ENCODE measurements at regions not wholly inside any gene's neighbourhood (a gene's known extent, or its start where the extent isn't known, plus 50 kb on each side); places are given as distances from the start of the nearest gene placed in this dataset.

DNA sequence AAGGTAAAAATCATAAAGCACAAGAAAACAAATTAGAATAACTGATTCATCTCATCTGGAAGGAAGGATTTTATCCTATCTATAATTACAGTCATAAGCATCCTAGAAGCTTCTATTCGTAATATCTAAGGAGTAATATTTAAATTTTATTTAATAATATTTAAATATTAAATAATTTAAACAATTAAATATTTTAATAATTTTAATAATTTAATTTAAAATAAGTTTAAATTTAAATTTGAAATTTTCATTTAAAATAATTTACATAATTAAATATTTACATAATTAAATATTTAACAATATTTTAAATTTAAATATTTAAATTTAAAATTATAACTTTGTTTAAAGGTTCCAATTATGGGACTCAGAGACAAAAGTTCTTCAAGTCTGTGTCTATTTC is 127.5 kb upstream of the GK2 start:
- CTCF ChIA-PET: no interaction called here
- H3K27ac Mint-ChIP-seq (ENCODE audit: unreplicated experiment): no peak overlapping the region
- no peaks in the 10 kb centered on the region for H3K9me3 ChIP-seq
- intact Hi-C loops (cut with micrococcal nuclease; ENCODE audit: unreplicated experiment): no loop called here
- H3K36me3 Mint-ChIP-seq (ENCODE audit: insufficient read depth, unreplicated experiment): no peaks in the 10 kb centered on the region
- DNase-seq: no peak
- no peaks in the 10 kb centered on the region for H3K36me3 ChIP-seq (ENCODE audit: control insufficient read depth, insufficient read depth, low read length)
- no peaks in the 10 kb centered on the region for H3K4me1 Mint-ChIP-seq (ENCODE audit: low read depth, unreplicated experiment)
- H3K27me3 ChIP-seq (replicated peaks; ENCODE audit: control insufficient read depth, insufficient read depth, low read length): no peaks in the 10 kb centered on the region
- TF ChIP-seq, protein P1, sequence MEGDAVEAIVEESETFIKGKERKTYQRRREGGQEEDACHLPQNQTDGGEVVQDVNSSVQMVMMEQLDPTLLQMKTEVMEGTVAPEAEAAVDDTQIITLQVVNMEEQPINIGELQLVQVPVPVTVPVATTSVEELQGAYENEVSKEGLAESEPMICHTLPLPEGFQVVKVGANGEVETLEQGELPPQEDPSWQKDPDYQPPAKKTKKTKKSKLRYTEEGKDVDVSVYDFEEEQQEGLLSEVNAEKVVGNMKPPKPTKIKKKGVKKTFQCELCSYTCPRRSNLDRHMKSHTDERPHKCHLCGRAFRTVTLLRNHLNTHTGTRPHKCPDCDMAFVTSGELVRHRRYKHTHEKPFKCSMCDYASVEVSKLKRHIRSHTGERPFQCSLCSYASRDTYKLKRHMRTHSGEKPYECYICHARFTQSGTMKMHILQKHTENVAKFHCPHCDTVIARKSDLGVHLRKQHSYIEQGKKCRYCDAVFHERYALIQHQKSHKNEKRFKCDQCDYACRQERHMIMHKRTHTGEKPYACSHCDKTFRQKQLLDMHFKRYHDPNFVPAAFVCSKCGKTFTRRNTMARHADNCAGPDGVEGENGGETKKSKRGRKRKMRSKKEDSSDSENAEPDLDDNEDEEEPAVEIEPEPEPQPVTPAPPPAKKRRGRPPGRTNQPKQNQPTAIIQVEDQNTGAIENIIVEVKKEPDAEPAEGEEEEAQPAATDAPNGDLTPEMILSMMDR (IDR thresholded peaks at IDR 0.05; ENCODE audit: insufficient read depth in 1 of 2, low read depth in 1 of 2, low read length in 1 of 2, severe bottlenecking in 1 of 2, unreplicated experiment in 1 of 2): no peak
- no peaks in the 10 kb centered on the region for H3K4me1 ChIP-seq
- no peaks in the 10 kb centered on the region for H3K27me3 Mint-ChIP-seq (ENCODE audit: insufficient read depth, unreplicated experiment)
- POLR2A ChIA-PET: no interaction called here
- H3K4me3 Mint-ChIP-seq (ENCODE audit: unreplicated experiment): no peak overlapping the region
- no TSS peak for BruUV-seq (replicated peaks)
- no peak overlapping the region for H3K4me3 ChIP-seq (ENCODE audit: low read depth, low read length)
- no peaks in the 10 kb centered on the region for H3K9me3 Mint-ChIP-seq (ENCODE audit: unreplicated experiment)

GRCh38 chr4:79528241-79528706 is 120.2 kb upstream of the GK2 start:
- POLR2A ChIA-PET: no interaction called here
- no peak overlapping the region for H3K27ac Mint-ChIP-seq (ENCODE audit: unreplicated experiment)

DNA sequence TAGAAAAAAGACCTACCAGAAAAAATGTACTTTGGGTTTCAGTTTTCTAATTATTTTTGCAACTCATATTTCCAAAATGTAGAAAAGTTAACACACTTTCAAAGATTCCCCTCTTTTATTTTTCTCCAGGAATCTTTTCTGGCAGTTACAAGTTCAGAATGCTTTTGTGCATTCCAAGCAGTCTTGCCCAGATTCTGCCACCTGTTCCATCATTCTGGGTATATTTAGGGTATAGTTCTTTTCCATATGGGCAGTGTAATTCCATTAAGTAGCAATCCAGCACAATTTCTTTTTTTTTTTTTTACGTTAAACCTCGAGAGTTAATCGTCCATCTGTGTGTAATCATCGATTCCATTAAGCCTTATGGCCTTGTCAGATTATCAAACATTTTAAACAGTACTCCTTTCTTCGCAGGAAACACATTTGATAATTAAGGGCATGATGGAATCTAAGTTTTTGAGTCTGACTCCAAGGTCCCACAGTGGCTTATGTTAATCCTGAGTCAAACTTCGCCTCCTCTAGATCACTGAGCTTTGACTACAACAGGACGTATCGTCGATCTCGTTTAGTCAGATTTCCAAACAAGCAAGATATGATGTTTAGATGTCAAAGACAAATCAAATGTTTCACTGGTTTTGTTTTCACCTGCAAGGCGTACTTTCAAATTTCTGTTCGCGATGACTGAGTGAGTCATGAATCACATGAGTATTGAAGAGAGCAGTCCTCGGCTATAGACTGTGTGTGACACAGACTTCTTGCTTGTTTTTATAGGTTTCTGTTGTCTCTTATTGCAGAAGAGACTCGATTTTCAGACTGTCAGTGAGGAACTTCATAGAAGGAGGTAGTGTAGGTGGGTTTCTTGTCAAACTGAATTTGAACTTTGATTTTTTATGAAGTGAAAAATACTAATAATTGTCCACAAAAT is 118.9 kb upstream of the GK2 start:
- H3K9me3 ChIP-seq: no peaks in the 10 kb centered on the region
- Mint-ChIP-seq H3K27ac (ENCODE audit: unreplicated experiment) (no peak overlapping the region), H3K36me3 (ENCODE audit: insufficient read depth, unreplicated experiment) (no peaks in the 10 kb centered on the region), H3K4me3 (ENCODE audit: unreplicated experiment) (no peak overlapping the region), H3K9me3 (ENCODE audit: unreplicated experiment) (no peaks in the 10 kb centered on the region), H3K4me1 (ENCODE audit: low read depth, unreplicated experiment) (no peaks in the 10 kb centered on the region), H3K27me3 (ENCODE audit: insufficient read depth, unreplicated experiment) (peaks cover 13% of the 10 kb centered on the region)
- H3K36me3 ChIP-seq (ENCODE audit: control insufficient read depth, insufficient read depth, low read length): no peaks in the 10 kb centered on the region
- no peaks in the 10 kb centered on the region for H3K27me3 ChIP-seq (replicated peaks; ENCODE audit: control insufficient read depth, insufficient read depth, low read length)
- ChIA-PET POLR2A (no interaction called here), CTCF (no interaction called here)
- DNase-seq: no peak
- no peak overlapping the region for H3K4me3 ChIP-seq (ENCODE audit: low read depth, low read length)
- intact Hi-C loops (cut with micrococcal nuclease; ENCODE audit: unreplicated experiment): no loop called here
- no peaks in the 10 kb centered on the region for H3K4me1 ChIP-seq
- BruUV-seq (replicated peaks): no TSS peak
- TF ChIP-seq, protein P1 (IDR thresholded peaks at IDR 0.05; ENCODE audit: insufficient read depth in 1 of 2, low read depth in 1 of 2, low read length in 1 of 2, severe bottlenecking in 1 of 2, unreplicated experiment in 1 of 2): no peak

More at GRCh38 chr4:79528241-79528706, 120.2 kb upstream of the GK2 start:
- DNase-seq: no peak
- Mint-ChIP-seq H3K9me3 (ENCODE audit: unreplicated experiment) (no peaks in the 10 kb centered on the region), H3K4me1 (ENCODE audit: low read depth, unreplicated experiment) (no peaks in the 10 kb centered on the region), H3K27me3 (ENCODE audit: insufficient read depth, unreplicated experiment) (peaks cover 11% of the 10 kb centered on the region), H3K4me3 (ENCODE audit: unreplicated experiment) (no peak overlapping the region), H3K36me3 (ENCODE audit: insufficient read depth, unreplicated experiment) (no peaks in the 10 kb centered on the region)
- H3K27me3 ChIP-seq (replicated peaks; ENCODE audit: control insufficient read depth, insufficient read depth, low read length): no peaks in the 10 kb centered on the region
- no peaks in the 10 kb centered on the region for H3K36me3 ChIP-seq (ENCODE audit: control insufficient read depth, insufficient read depth, low read length)
- intact Hi-C loops (cut with micrococcal nuclease; ENCODE audit: unreplicated experiment): no loop called here
- TF ChIP-seq, protein P1 (IDR thresholded peaks at IDR 0.05; ENCODE audit: insufficient read depth in 1 of 2, low read depth in 1 of 2, low read length in 1 of 2, severe bottlenecking in 1 of 2, unreplicated experiment in 1 of 2): no peak
- no peaks in the 10 kb centered on the region for H3K9me3 ChIP-seq
- CTCF ChIA-PET: no interaction called here
- no peak overlapping the region for H3K4me3 ChIP-seq (ENCODE audit: low read depth, low read length)
- H3K4me1 ChIP-seq: no peaks in the 10 kb centered on the region
- BruUV-seq (replicated peaks): no TSS peak
